ENCODE measurements at regions not wholly inside any gene's neighbourhood (a gene's known extent, or its start where the extent isn't known, plus 50 kb on each side); places are given as distances from the start of the nearest gene placed in this dataset.
"Not testable (repeated sequence)": the region's sequence is repeated elsewhere in the genome, so short reads cannot be mapped to it uniquely, and the experiment has no call there.

DNA sequence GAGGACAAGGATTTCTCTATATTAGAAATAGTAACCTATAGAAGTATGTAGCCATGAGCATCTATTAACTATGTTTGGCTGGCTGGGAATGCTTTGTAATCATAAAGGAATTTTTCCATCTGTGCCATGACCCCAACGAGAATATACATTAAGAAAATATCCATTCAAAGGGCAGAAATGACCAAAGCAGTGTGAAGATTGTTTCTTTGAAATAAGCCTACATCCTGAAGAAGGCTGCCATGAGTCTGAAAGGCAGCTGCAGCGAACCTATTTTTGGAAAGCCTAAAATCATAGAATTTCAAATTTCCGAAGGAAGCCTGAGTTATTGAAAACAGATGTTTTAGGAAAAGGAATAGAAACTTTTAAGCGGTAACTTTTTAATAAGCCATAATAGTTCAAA lies 244.2 kb upstream of the FOXK1 start:
- DNase-seq (ENCODE audit: low read depth in 2 of 2) = no peak

DNA sequence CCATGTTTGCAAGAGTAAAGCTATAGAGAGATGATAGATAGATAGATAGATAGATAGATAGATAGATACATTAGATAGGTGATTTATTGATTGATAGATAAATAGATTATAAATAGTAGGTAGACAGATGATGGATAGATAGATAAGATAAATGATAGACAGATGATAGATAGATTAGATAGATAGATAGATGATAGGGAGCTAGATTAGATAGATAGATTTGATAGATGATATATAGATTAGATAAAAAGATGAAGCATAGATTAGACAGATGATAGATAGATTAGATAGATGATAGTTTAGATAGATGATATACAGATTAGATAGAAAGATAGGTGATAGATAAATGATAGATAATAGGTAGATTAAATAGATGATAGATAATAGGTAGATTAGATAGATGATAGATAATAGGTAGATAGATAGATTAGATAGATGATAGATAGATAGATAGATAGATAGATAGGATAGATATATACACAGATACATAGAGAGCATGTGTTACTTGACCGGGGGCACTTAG lies 243.3 kb upstream of the FOXK1 start:
- DNase-seq (ENCODE audit: low read depth in 2 of 2) = no peak

GRCh38 chr7:4439444-4439843 lies 242.7 kb upstream of the FOXK1 start:
- DNase-seq (ENCODE audit: low read depth in 2 of 2) = no peak

GRCh38 chr7:4444106-4444505 lies 238.0 kb upstream of the FOXK1 start:
- no peak for DNase-seq (ENCODE audit: low read depth in 2 of 2)

DNA sequence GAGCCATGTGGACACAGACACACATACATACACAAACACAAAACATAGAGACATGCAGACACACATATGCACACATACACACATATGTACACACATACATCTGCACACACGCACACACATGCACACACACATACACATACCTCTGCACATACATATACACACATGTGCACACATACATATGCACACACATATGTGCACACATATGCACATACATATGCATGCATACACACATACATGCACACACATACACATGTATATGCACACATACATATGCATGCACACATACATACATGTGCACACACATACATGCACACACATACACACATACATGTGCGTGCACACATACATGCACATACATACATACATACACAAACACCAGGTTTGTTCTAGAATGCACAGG lies 236.3 kb upstream of the FOXK1 start:
- no peak for DNase-seq (ENCODE audit: low read depth in 2 of 2)

DNA sequence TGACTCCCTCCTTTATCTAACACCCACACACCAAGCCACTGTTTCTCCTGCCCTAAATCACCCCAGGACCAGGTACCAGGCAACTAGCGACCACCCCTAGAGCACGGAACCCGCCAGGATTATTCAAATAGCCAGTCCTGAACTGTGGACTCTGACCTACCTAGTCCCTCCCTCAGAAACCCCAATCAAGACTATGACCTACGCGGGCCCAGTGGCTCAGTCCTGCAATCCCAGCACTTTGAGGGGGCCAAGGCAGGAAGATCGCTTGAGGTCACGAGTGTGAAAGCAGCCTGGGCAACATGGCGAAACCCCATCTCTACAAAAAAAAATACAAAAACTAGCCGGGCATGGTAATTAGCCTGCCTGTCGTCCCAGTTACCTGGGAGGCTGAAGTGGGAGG lies 232.8 kb upstream of the FOXK1 start:
- no peak for DNase-seq (ENCODE audit: low read depth in 2 of 2)

- DNase-seq (ENCODE audit: low read depth in 2 of 2) = no peak
Observed at GRCh38 chr7:4450483-4450882, 231.6 kb upstream of the FOXK1 start.

GRCh38 chr7:4460597-4460996 lies 221.5 kb upstream of the FOXK1 start:
- no peak for DNase-seq (ENCODE audit: low read depth in 2 of 2)

- no peak for DNase-seq (ENCODE audit: low read depth in 2 of 2)
Observed at GRCh38 chr7:4461531-4461930, 220.6 kb upstream of the FOXK1 start.

GRCh38 chr7:4468320-4469102 lies 213.6 kb upstream of the FOXK1 start:
- no peak for DNase-seq (ENCODE audit: low read depth in 2 of 2)

GRCh38 chr7:4470246-4470645 lies 211.8 kb upstream of the FOXK1 start:
- DNase-seq (ENCODE audit: low read depth in 2 of 2) = no peak

GRCh38 chr7:4472728-4473127 lies 209.4 kb upstream of the FOXK1 start:
- DNase-seq (ENCODE audit: low read depth in 2 of 2) = no peak

GRCh38 chr7:4479367-4480039 lies 202.6 kb upstream of the FOXK1 start:
- peak in 1 of 2 donors; percentile 2 for DNase-seq (ENCODE audit: low read depth in 2 of 2)

DNA sequence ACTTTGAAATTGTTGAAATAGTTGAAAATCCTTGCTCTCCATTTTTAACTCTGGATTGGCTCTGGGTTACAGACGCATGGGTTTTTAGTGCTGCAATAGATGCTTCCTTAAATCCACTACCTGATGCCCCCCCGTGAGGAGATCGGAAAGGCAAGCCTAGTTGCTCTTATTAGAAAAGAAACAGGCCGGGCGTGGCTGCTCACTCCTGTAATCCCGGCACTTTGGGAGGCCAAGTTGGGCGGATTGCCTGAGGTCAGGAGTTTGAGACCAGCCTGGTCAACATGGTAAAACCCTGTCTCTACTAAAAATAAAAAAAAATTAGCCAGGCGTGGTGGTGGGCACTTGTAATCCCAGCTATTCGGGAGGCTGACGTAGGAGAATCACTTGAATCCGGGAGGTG lies 202.0 kb upstream of the FOXK1 start:
- DNase-seq (ENCODE audit: low read depth in 2 of 2) = not testable (repeated sequence)

DNA sequence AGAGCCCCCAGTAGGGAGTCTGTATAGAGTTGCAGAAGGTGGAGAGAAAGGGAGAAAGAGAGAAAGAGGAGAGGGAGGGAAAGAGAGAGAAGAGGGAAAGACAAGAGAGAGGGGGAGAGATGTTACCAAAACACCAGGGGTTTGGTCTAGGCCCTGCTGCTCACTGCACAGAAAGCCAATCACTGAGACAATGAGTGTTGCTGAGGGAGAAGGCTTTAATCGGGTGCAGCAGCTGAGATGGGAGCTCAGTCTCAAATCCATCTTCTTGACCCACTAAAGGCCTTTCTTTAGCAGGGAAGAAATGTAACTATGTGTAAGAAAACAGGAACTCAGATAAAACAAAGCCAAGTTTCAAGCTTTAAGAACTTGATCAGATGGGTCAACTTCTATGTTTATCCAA lies 198.2 kb upstream of the FOXK1 start:
- DNase-seq (ENCODE audit: low read depth in 2 of 2) = no peak

DNA sequence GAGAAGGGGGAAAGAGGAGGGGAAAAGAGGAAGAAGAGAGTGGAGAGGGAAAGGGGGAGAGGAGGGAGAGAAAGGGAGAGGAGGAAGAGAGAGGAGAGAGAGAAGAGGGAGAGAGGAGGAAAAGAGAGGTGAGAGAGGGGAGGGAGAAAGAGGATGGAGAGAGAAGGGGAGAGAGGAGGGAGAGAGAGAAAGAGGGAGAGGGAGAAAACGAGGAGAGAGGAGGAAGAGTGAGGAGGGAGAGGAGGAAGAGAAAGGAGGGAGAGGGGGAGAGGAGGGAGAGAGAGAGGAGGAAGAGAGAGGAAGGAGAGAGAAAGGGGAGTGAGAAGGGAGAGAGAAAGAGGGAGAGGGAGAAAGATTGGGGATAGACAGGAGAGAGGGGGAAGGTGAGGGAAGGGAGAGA lies 197.6 kb upstream of the FOXK1 start:
- DNase-seq (ENCODE audit: low read depth in 2 of 2) = no peak

GRCh38 chr7:4486907-4487306 lies 195.2 kb upstream of the FOXK1 start:
- DNase-seq (ENCODE audit: low read depth in 2 of 2) = no peak

DNA sequence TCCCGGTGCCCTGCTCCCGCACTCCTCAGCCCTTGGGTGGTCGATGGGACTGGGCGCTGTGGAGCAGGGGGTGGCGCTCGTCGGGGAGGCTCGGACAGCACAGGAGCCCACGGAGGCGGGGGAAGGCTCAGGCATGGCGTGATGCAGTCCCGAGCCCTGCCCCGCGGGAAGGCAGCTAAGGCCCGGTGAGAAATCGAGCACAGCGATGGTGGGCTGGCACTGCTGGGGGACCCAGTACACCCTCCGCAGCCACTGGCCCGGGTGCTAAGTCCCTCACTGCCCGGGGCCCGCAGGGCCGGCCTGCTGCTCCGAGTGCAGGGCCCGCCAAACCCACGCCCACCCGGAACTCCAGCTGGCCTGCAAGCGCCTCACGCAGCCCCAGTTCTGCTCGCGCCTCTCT lies 185.2 kb upstream of the FOXK1 start:
- not testable (repeated sequence) for DNase-seq (ENCODE audit: low read depth in 2 of 2)

- no peak for DNase-seq (ENCODE audit: low read depth in 2 of 2)
Observed at GRCh38 chr7:4500812-4501211, 181.3 kb upstream of the FOXK1 start.

DNA sequence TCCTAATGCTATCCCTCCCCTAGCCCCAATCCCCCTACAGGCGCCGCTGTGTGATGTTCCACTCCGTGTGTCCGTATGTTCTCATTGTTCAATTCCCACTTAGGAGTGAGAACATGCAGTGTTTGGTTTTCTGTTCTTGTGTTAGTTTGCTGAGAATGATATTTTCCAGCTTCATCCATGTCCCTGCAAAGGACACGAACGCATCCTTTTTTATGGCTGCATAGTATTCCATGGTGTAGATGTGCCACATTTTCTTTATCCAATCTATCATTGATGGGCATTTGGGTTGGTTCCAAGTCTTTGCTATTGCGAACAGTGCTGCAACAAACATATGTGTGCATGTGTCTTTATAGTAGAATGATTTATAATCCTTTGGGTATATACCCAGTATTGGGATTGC lies 174.2 kb upstream of the FOXK1 start:
- DNase-seq (ENCODE audit: low read depth in 2 of 2) = not testable (repeated sequence)

GRCh38 chr7:4513450-4513849 lies 168.6 kb upstream of the FOXK1 start:
- DNase-seq (ENCODE audit: low read depth in 2 of 2) = no peak

DNA sequence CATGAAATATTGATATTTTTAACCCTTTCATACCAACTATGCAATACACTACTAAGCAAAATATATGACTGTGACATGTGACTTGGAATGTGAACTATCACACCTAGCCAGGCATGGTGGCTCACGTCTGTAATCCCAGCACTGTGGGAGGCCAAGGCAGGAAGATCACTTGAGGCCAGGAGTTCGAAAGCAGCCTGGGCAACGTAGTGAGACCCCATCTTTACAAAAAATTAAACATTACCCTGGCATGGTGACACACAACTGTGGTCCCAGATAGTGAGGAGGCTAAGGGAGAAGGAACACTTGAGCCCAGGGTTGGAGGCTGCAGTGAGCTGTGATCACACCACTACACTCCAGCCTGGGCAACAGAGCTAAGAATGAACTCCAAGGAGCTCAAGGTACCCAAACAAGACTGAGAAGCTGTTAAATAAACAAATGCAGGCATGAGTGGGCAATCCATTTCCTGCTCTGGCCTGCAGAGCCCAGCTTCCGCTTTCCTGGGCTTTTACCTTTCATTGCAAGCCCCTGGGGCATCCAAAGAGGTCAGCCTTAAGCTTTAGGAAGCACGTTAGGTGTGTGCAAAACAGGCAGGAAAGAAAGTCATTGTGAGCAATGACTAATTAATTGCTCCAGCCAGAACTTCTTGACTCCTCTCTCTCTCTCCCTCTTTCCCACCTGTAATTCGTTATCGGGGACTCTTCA lies 162.1 kb upstream of the FOXK1 start:
- no peak for DNase-seq (ENCODE audit: low read depth in 2 of 2)

DNA sequence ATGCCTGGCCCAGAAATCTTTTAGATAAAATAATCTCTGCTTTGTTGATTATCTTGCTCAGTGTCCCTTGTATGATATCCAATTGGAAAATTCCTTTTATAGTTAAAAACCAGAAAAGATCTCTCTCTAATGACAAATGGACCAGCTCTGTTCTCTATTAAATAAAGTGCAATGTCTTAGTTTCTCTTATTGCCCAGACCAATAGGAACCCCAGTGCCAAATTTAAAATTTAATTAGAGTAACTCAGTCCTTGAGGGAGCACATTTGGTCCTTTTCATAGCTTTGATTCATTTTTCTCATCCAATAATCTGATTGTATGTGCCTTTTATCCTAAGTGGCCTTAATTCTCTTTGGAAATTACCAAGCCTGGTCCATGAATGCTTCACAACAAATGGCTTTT lies 158.9 kb upstream of the FOXK1 start:
- DNase-seq (ENCODE audit: low read depth in 2 of 2) = no peak
